ENCODE measurements at regions not wholly inside any gene's neighbourhood (a gene's known extent, or its start where the extent isn't known, plus 50 kb on each side); places are given as distances from the start of the nearest gene placed in this dataset.
A peak's percentile ranks its signal among the peaks of the same experiment; 100 is the strongest.

DNA sequence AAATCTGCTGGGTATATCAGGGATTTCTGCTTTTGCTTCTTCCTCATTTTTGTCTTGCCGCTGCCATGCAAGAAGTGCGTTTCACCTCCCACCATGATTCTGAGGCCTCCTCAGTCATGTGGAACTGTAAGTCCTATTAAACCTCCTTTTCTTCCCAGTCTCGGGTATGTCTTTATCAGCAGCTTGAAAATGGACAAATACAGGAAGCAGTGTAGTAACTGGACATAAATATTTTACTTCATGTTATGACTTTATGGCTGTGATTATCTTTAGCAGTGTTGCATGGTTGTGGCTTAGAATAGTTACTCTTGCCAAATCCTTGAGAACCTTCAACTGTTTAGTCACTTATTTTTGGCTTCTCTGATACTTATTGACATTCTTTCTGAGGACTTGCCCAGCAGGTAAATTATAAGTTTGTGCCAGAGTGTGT, 66.2 kb upstream of the DLX2 start:
- no peak overlapping the region for H3K4me3 ChIP-seq (ENCODE audit: control insufficient read depth, low read depth, low read length)
- TF ChIP-seq, protein P1, sequence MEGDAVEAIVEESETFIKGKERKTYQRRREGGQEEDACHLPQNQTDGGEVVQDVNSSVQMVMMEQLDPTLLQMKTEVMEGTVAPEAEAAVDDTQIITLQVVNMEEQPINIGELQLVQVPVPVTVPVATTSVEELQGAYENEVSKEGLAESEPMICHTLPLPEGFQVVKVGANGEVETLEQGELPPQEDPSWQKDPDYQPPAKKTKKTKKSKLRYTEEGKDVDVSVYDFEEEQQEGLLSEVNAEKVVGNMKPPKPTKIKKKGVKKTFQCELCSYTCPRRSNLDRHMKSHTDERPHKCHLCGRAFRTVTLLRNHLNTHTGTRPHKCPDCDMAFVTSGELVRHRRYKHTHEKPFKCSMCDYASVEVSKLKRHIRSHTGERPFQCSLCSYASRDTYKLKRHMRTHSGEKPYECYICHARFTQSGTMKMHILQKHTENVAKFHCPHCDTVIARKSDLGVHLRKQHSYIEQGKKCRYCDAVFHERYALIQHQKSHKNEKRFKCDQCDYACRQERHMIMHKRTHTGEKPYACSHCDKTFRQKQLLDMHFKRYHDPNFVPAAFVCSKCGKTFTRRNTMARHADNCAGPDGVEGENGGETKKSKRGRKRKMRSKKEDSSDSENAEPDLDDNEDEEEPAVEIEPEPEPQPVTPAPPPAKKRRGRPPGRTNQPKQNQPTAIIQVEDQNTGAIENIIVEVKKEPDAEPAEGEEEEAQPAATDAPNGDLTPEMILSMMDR (IDR thresholded peaks at IDR 0.05; ENCODE audit: control insufficient read depth, insufficient read depth, low read depth, low read length, missing control alignments) = no peak
- DNase-seq (ENCODE audit: low read depth) = peak; percentile 61

DNA sequence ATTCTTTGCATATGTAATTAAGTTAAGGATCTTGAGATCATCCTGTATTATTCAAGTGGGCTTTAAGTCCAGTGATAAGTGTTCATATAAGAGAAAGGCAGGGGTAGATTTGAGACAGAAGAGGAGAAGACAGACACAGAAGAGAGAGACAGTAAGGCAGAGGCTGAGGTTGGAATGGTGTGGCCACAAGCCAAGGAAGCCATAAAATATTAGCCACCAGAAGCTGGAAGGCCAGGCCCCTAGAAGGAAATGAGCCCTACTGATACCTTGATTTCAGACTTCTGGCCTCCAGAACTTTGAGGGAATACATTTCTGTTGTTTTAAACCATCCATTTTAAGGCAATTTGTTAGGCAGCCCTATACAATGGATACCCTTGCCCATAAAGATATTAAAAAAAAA, 66.9 kb upstream of the DLX2 start:
- no peak for DNase-seq (ENCODE audit: low read depth)
- H3K4me3 ChIP-seq (ENCODE audit: control insufficient read depth, low read depth, low read length) = no peak overlapping the region
- TF ChIP-seq, protein P1 (IDR thresholded peaks at IDR 0.05; ENCODE audit: control insufficient read depth, insufficient read depth, low read depth, low read length, missing control alignments) = no peak

DNA sequence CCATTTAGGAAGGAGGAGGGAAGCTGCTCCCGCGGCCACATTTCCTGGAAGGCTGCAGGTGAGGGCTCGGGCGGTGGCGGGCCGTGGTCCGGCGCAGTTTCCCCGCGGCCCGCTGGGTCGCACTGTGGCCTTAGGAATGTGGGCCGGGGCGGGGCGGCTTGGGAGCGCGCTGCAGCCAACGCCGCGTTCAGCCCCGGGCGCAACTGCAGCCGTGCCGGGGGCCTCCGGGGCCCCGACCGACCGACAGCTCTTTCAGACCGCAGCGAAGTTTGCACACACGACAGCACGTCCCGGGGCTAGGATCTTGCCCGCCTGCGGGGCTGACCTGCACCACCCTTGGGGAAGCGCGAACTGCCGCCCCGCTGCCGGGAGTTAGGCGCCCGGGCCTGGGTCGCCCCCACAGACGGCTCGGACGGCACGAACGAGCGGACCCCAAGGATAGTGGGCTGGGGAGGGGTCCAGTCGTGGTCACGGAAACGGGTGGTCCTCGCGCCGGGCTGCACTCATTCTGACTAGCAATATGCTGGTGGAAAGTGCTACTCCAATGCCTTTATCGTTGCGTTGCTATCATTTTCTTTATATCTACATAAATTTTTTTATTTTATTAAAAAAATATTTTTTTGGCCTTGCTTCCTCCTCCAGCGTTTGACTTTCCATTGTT, 69.9 kb upstream of the DLX2 start:
- H3K4me3 ChIP-seq (ENCODE audit: control insufficient read depth, low read depth, low read length) = peak overlapping the region; percentile 70
- no peak for DNase-seq (ENCODE audit: low read depth)
- TF ChIP-seq, protein P1 (IDR thresholded peaks at IDR 0.05; ENCODE audit: control insufficient read depth, insufficient read depth, low read depth, low read length, missing control alignments) = peak; percentile 73

DNA sequence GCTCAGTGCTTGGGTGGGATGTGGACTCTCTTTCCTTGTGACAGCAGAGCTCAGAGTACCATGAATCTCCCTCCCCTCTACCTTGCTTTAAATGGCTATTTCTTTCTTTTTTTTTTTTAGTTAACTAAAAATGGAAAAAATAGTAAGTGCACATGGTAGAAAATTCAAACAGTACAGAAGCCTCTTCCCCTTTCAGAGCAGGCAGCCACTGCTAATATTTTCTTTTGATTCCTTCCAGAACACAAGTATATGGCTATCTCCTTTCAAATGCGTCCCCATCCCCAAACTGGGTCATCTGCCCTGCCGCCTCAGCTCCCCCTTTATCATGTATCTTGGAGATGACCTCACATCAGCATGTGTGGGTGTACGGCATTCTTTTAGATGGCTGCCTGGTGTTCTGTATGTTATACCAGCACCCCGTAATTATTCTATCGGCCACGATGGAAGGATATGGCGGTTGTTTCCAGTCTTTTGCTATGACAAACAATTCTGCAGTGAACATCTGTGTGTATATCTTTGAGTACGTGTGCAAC, 70.5 kb upstream of the DLX2 start:
- TF ChIP-seq, protein P1 (IDR thresholded peaks at IDR 0.05; ENCODE audit: control insufficient read depth, insufficient read depth, low read depth, low read length, missing control alignments) = no peak
- DNase-seq (ENCODE audit: low read depth) = no peak
- no peak overlapping the region for H3K4me3 ChIP-seq (ENCODE audit: control insufficient read depth, low read depth, low read length)

DNA sequence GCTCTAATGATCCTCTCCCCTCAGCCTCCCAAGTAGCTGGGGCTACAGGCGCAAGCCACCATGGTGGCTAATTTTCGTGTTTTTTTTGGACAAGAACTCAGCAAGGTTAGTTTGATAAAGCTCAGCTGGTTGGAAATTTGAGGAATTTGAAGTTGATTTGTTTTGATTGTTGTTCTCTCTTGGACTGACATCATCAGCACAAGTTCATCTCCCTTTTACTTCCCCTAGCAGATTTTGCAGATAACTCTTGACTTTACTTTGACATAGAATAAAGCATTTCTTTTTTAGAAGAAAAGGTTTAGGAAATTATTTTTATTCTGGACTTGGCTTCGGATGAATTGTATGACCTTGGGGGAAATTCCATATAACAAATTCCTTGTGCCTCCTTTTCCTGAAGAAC, 74.9 kb upstream of the DLX2 start:
- DNase-seq (ENCODE audit: low read depth) = no peak
- H3K4me3 ChIP-seq (ENCODE audit: control insufficient read depth, low read depth, low read length) = no peak overlapping the region
- TF ChIP-seq, protein P1 (IDR thresholded peaks at IDR 0.05; ENCODE audit: control insufficient read depth, insufficient read depth, low read depth, low read length, missing control alignments) = no peak

DNA sequence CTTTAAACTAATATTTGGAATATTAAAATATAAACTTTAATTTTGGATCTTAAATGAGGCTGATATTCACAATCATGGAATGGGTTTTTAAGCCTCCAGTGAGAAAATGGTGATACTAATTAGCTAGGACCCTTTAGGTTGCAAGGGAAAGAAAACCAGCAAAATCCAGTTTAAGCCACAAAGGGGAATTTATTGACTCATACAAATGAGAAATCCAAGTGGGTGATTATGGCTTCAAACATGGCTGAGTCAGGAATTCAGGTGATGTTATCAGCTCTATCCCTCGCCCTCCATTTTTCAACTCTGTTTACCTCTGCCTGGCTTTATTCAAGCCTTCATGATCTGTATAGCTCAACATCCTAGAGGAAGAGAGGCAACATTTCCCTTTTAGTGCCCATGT, 75.3 kb upstream of the DLX2 start:
- H3K4me3 ChIP-seq (ENCODE audit: control insufficient read depth, low read depth, low read length) = no peak overlapping the region
- no peak for DNase-seq (ENCODE audit: low read depth)
- TF ChIP-seq, protein P1 (IDR thresholded peaks at IDR 0.05; ENCODE audit: control insufficient read depth, insufficient read depth, low read depth, low read length, missing control alignments) = no peak
